Lung (tissue), 11 donors: ENCODE measurements at regions not wholly inside any gene's neighbourhood (a gene's known extent, or its start where the extent isn't known, plus 50 kb on each side); places are given as distances from the start of the nearest gene placed in this dataset.

Source experiments
- ATAC-seq: fragments of 200-7000 bp; cut with Tn5 transposase; one replicate; pipeline ENCODE4 v1.9.1; 2020; ENCODE audit warnings: moderate number of reproducible peaks; ENCODE audit not compliant: insufficient read depth, low FRiP score
- DNase-seq, 3 donors: peaks; one replicate each; pipeline ENCODE4 v3.0.0-alpha.2; 2013 to 2017
- H3K27ac ChIP-seq, 2 donors: one replicate each; pipeline ENCODE4 v1.5.1; 2013; ENCODE audit warnings: mild to moderate bottlenecking in 2 of 2, moderate library complexity in 2 of 2, control low read depth in 1 of 2, inconsistent platforms in 1 of 2, low read depth in 1 of 2, low read length in 1 of 2
- H3K27me3 ChIP-seq, 3 donors: one replicate each; pipeline ENCODE4 v1.5.1; 2013; ENCODE audit warnings: low read length in 2 of 3; ENCODE audit not compliant: control insufficient read depth in 3 of 3, insufficient read depth in 3 of 3
- H3K36me3 ChIP-seq, 4 donors: one replicate each; pipeline ENCODE4 v1.5.1; 2013; ENCODE audit warnings: low read length in 4 of 4, mild to moderate bottlenecking in 1 of 4, moderate library complexity in 1 of 4; ENCODE audit not compliant: control insufficient read depth in 4 of 4, insufficient read depth in 4 of 4
- H3K4me1 ChIP-seq, 5 donors: one replicate each; pipeline ENCODE4 v1.5.1; 2013; ENCODE audit warnings: low read length in 5 of 5, mild to moderate bottlenecking in 2 of 5, moderate library complexity in 1 of 5; ENCODE audit not compliant: control insufficient read depth in 5 of 5, insufficient read depth in 5 of 5
- H3K4me3 ChIP-seq: one replicate; pipeline ENCODE4 v1.5.1; 2013; ENCODE audit warnings: mild to moderate bottlenecking, control low read depth, moderate library complexity
- H3K9ac ChIP-seq, 2 donors: one replicate each; pipeline ENCODE4 v1.5.1; 2013; ENCODE audit warnings: low read length in 2 of 2, control low read depth in 1 of 2; ENCODE audit not compliant: insufficient read depth in 1 of 2
- H3K9me3 ChIP-seq, 4 donors: one replicate each; pipeline ENCODE4 v1.5.1; 2013; ENCODE audit warnings: low read length in 3 of 4, mild to moderate bottlenecking in 1 of 4, moderate library complexity in 1 of 4; ENCODE audit not compliant: control insufficient read depth in 4 of 4, insufficient read depth in 3 of 4
- WGBS, 2 donors: extraction: QIAGEN DNeasy Blood & Tissue Kit; methylation state at CpG; one replicate each; pipeline ENCODE4 v1.1.7; 2013; 5-methylcytosine and 5-hydroxymethylcytosine counted together
- TF ChIP-seq, protein P1 (sequence below): IDR thresholded peaks from 2 replicates; pipeline ENCODE4 v1.5.1; 2012; ENCODE audit warnings: mild to moderate bottlenecking; ENCODE audit errors: control extremely low read depth, extremely low read depth
- donor health status: control.
- donor health status: control.
- donor health status: Bipolar disorder and iron deficiency.
- donor health status: healthy.
- donor health status: DM: yes; HTN: yes; CAD: no.

DNA sequence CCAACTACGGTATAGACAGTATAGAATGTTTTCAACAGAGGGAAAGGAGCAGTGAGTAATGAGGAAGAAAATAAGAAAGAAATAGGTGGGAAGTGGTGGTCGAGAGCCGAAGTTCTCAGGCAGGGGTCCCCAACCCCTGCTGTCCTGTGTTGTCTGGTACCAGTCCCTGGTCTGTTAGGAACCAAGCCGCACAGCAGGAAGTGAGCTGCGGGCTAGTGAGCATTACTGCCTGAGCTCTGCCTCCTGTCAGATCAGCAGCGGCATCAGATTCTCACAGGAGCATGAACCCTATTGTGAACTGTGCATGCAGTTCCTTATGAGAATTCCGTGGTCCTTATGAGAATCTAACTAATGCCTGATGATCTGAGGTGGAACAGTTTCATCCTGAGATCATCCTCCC, 107.3 kb upstream of the PTPRR start:
- TF ChIP-seq, protein P1, sequence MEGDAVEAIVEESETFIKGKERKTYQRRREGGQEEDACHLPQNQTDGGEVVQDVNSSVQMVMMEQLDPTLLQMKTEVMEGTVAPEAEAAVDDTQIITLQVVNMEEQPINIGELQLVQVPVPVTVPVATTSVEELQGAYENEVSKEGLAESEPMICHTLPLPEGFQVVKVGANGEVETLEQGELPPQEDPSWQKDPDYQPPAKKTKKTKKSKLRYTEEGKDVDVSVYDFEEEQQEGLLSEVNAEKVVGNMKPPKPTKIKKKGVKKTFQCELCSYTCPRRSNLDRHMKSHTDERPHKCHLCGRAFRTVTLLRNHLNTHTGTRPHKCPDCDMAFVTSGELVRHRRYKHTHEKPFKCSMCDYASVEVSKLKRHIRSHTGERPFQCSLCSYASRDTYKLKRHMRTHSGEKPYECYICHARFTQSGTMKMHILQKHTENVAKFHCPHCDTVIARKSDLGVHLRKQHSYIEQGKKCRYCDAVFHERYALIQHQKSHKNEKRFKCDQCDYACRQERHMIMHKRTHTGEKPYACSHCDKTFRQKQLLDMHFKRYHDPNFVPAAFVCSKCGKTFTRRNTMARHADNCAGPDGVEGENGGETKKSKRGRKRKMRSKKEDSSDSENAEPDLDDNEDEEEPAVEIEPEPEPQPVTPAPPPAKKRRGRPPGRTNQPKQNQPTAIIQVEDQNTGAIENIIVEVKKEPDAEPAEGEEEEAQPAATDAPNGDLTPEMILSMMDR, result no peak
- H3K27ac ChIP-seq, result no peak overlapping the region
- H3K4me1 ChIP-seq, result no peaks in the 10 kb centered on the region
- DNase-seq (no peak), ATAC-seq (no peak)
- 72 to 77% methylated on average over 7 of the region's 7 CpGs for WGBS, 2 donors
- H3K36me3 ChIP-seq, result no peaks in the 10 kb centered on the region
- H3K4me3 ChIP-seq, result no peak overlapping the region
- no peak overlapping the region for H3K9ac ChIP-seq
- H3K27me3 ChIP-seq, result no peaks in the 10 kb centered on the region
- no peaks in the 10 kb centered on the region for H3K9me3 ChIP-seq

DNA sequence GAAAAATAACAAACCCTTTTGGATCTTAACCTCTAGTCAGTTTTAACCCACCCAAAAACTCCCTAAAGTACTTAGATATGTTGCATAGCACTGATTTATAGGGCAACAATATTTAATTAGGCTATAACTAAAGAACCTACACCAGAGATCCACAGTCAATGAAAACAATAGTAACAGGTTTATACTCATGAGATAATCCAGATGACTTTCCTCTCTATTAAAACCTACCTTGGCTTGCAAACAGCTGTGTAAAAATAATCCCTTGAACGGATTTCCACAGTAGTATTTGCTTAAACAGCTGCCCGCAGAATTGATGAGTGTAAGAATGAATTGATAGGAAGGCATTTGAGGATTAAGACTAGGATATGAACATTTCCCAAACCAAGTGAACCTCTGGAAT, 104.3 kb upstream of the PTPRR start:
- no peaks in the 10 kb centered on the region for H3K36me3 ChIP-seq
- no peak overlapping the region for H3K27ac ChIP-seq
- 89% methylated on average over 2 of the region's 2 CpGs for WGBS, 2 donors
- H3K9me3 ChIP-seq, result no peaks in the 10 kb centered on the region
- ATAC-seq (no peak), DNase-seq (no peak)
- TF ChIP-seq, protein P1, result no peak
- H3K27me3 ChIP-seq, result peaks cover 0 to 3% (median 0%) of the 10 kb centered on the region in 3 donors
- H3K4me1 ChIP-seq, result no peaks in the 10 kb centered on the region
- no peak overlapping the region for H3K4me3 ChIP-seq
- H3K9ac ChIP-seq, result no peak overlapping the region

DNA sequence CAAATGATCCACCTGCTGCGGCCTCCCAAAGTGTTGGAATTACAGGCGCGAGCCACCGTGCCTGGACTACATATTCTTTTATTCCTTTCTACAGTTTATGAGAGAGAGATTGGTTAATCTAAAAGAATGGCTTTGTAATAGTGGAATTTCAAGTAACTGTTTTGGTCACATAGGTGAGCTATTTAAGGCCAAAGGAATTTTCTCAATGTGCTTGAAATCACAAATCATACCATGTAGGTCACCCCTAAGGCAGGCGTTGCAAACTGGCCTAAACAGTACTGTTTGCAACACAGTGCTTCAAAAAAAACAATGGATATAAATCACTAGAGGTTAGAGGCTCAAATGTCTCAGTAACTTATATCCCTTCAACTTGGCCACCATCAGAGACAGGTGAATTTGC, 103.7 kb upstream of the PTPRR start:
- Histone ChIP-seq H3K4me3 (no peak overlapping the region), H3K27ac (no peak overlapping the region), H3K9ac (no peak overlapping the region), H3K36me3 (no peaks in the 10 kb centered on the region), H3K4me1 (no peaks in the 10 kb centered on the region), H3K9me3 (no peaks in the 10 kb centered on the region), H3K27me3 (peaks cover 0 to 3% (median 0%) of the 10 kb centered on the region in 3 donors)
- WGBS, 2 donors, result 93 to 97% methylated on average over 5 of the region's 5 CpGs
- DNase-seq, result no peak
- no peak for ATAC-seq
- TF ChIP-seq, protein P1, result no peak

DNA sequence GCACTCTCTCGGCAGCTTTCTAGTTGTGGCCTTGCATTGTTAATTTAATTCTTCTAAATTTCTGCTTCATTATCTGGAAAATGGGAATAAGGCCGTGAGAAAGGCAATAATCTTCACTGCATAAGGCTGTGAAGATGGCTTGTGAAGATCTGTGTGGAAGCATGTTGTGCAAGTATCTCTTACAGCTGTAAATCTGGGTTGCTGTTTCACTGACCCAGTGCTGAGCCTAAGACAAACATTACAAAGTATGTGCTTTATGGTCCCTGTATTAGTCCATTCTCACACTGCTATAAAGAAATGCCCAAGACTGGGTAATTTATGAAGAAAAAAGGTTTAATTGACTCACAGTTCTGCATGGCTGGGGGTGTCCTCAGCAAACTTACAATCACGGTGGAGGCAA, 101.0 kb upstream of the PTPRR start:
- 81 to 86% methylated on average over 3 of the region's 3 CpGs for WGBS, 2 donors
- H3K9me3 ChIP-seq, result no peaks in the 10 kb centered on the region

More for the DNA sequence above, 101.0 kb upstream of the PTPRR start:
- TF ChIP-seq, protein P1, result no peak
- Histone ChIP-seq H3K27me3 (peaks cover 0 to 3% (median 0%) of the 10 kb centered on the region in 3 donors), H3K36me3 (no peaks in the 10 kb centered on the region), H3K4me3 (no peak overlapping the region), H3K27ac (no peak overlapping the region), H3K9ac (no peak overlapping the region), H3K4me1 (no peaks in the 10 kb centered on the region)
- ATAC-seq, result no peak
- no peak for DNase-seq
